Parathyroid adenoma (tissue), 2 donors: ENCODE measurements at regions not wholly inside any gene's neighbourhood (a gene's known extent, or its start where the extent isn't known, plus 50 kb on each side); places are given as distances from the start of the nearest gene placed in this dataset.
"Not testable (repeated sequence)": the region's sequence is repeated elsewhere in the genome, so short reads cannot be mapped to it uniquely, and the experiment has no call there.

Experiments
- H2AFZ ChIP-seq: fragments of 300-600 bp; sonication (generic); one replicate; pipeline ENCODE4 v1.7.0; 2017; ENCODE audit warnings: antibody characterized with exemption, mild to moderate bottlenecking
- H3K27ac ChIP-seq: fragments of 300-600 bp; sonication (generic); one replicate; pipeline ENCODE4 v1.7.0; 2017
- H3K27me3 ChIP-seq: fragments of 300-600 bp; sonication (generic); one replicate; pipeline ENCODE4 v1.7.0; 2017; ENCODE audit warnings: low read length; ENCODE audit not compliant: control insufficient read depth, insufficient read depth
- H3K36me3 ChIP-seq: fragments of 300-600 bp; sonication (generic); one replicate; pipeline ENCODE4 v1.7.0; 2017; ENCODE audit warnings: low read length; ENCODE audit not compliant: control insufficient read depth, insufficient read depth
- H3K4me1 ChIP-seq: fragments of 300-600 bp; sonication (generic); one replicate; pipeline ENCODE4 v1.7.0; 2017; ENCODE audit warnings: control low read depth
- H3K4me2 ChIP-seq: fragments of 300-600 bp; sonication (generic); one replicate; pipeline ENCODE4 v1.7.0; 2017; ENCODE audit warnings: low read length
- H3K4me3 ChIP-seq: fragments of 300-600 bp; sonication (generic); one replicate; pipeline ENCODE4 v1.7.0; 2017; ENCODE audit warnings: low read depth, low read length
- H3K79me2 ChIP-seq: fragments of 300-600 bp; sonication (generic); one replicate; pipeline ENCODE4 v1.7.0; 2017; ENCODE audit warnings: control low read depth
- H3K9ac ChIP-seq: fragments of 300-600 bp; sonication (generic); one replicate; pipeline ENCODE4 v1.7.0; 2017; ENCODE audit warnings: mild to moderate bottlenecking
- H3K9me3 ChIP-seq: fragments of 300-600 bp; sonication (generic); one replicate; pipeline ENCODE4 v1.7.0; 2017; ENCODE audit warnings: low read length; ENCODE audit not compliant: control insufficient read depth
- TF ChIP-seq, protein P1 (sequence below): fragments of 300-600 bp; sonication (generic); IDR thresholded peaks from one replicate; pipeline ENCODE4 v1.7.0; 2017; ENCODE audit warnings: antibody characterized with exemption, mild to moderate bottlenecking
- donor health status: primary hyperparathyroidism.

DNA sequence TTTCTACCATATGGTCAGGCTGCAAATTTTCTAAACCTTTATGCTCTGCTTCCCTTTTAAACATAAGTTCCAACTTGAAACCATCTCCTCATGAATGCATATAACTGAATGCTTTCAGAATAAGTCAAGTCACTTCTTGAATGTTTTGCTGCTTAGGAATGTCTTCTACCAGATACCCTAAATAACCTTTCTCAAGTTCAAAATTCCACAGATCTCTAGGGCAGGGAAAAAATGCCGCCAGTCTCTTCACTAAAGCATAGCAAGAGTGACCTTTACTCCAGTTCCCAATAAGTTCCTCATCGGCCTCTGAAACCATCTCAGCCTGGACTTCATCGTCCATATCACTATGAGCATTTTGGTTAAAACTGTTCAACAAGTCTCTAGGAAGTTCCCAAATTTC lies 1011.2 kb upstream of the CITED2 start:
- Histone ChIP-seq H3K27me3 (no peaks in the 10 kb centered on the region), H3K4me3 (no peak overlapping the region), H3K4me2 (no peak overlapping the region), H2AFZ (no peak overlapping the region), H3K36me3 (no peaks in the 10 kb centered on the region), H3K4me1 (no peaks in the 10 kb centered on the region), H3K27ac (no peak overlapping the region), H3K9me3 (no peaks in the 10 kb centered on the region), H3K79me2 (no peaks in the 10 kb centered on the region), H3K9ac (no peak overlapping the region)
- TF ChIP-seq, protein P1, sequence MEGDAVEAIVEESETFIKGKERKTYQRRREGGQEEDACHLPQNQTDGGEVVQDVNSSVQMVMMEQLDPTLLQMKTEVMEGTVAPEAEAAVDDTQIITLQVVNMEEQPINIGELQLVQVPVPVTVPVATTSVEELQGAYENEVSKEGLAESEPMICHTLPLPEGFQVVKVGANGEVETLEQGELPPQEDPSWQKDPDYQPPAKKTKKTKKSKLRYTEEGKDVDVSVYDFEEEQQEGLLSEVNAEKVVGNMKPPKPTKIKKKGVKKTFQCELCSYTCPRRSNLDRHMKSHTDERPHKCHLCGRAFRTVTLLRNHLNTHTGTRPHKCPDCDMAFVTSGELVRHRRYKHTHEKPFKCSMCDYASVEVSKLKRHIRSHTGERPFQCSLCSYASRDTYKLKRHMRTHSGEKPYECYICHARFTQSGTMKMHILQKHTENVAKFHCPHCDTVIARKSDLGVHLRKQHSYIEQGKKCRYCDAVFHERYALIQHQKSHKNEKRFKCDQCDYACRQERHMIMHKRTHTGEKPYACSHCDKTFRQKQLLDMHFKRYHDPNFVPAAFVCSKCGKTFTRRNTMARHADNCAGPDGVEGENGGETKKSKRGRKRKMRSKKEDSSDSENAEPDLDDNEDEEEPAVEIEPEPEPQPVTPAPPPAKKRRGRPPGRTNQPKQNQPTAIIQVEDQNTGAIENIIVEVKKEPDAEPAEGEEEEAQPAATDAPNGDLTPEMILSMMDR = no peak

DNA sequence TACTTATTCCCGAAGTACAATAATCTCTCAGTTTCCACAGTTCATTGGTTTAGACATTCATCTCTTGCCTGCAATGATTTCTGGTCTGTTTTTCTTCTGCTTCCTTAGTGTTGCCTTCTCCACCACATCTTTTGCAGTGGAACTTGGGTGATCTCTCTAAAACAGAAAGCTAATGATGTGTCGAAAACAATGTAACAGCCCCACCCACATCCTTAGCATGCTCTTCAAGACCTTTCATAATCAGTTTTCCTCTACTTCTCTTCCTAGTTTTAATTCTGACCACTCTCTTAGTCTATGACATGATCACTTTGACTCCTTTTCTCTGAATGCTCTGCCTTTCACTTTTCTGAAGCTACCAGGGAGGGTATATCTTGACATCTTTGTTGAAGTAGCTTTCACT lies 1007.9 kb upstream of the CITED2 start:
- Histone ChIP-seq H3K4me3 (no peak overlapping the region), H3K79me2 (no peaks in the 10 kb centered on the region), H3K9ac (no peak overlapping the region), H2AFZ (no peak overlapping the region), H3K36me3 (no peaks in the 10 kb centered on the region), H3K27me3 (no peaks in the 10 kb centered on the region), H3K9me3 (no peaks in the 10 kb centered on the region), H3K27ac (no peak overlapping the region), H3K4me1 (no peaks in the 10 kb centered on the region), H3K4me2 (no peak overlapping the region)
- TF ChIP-seq, protein P1 = no peak

DNA sequence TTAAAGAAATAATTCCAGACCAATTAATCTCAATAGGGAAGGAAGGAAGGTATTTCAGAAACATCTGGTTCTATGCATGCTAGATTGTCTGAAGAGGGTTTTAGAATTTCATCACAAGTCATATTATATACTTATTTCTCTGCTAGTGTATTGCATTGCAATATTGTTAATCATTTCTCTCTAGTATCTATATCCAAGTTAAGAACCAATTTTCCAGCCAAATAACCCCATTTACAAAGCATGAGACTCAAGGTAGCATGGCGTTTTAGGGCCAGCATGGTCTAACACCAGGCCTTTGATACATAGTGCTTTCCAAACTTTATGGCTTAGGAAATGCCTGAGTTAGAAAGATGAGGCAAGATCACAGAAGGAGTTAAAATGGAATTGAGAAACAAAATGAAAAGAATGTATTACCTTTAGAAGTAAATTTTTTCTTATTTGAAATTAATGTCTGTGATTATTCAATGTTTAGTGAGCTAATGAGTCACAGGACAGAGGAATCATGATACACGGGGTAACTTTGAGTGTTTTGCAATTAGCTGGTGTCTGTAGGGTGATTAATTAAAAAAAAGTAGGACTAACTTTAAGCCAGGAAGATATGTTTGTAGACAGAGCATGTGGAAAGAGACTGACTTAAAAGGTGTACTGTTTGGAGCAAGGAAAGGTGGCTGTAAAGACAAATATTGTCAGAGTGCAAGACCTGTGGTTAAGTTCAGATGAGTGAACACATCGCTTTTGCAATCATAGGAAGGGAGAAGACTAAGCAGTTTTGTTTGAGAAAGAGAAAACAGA lies 1006.2 kb upstream of the CITED2 start:
- no peaks in the 10 kb centered on the region for H3K79me2 ChIP-seq
- no peak overlapping the region for H3K4me2 ChIP-seq
- H3K27me3 ChIP-seq = no peaks in the 10 kb centered on the region
- TF ChIP-seq, protein P1 = no peak
- H2AFZ ChIP-seq = no peak overlapping the region
- H3K36me3 ChIP-seq = no peaks in the 10 kb centered on the region
- no peak overlapping the region for H3K27ac ChIP-seq
- no peaks in the 10 kb centered on the region for H3K4me1 ChIP-seq
- H3K9ac ChIP-seq = no peak overlapping the region
- no peak overlapping the region for H3K4me3 ChIP-seq
- no peaks in the 10 kb centered on the region for H3K9me3 ChIP-seq

DNA sequence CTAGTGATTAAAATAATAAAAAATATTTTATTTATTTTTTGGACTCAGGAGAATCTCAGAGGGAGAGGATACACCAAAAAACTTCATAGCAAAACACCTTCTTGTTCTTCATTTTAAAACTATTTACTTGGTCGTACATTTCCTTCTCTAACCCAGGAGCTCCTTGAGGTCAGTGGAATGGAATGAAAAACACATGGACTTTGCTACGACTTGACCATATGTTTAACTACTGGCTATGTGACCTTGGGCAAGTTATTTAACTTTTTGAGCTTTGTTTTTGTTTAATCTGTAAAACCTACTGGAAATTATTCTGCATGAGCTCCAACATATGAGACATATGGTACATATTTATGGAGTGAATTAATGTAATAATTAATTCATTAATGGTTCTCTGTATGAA lies 1005.5 kb upstream of the CITED2 start:
- Histone ChIP-seq H3K79me2 (no peaks in the 10 kb centered on the region), H3K4me2 (no peak overlapping the region), H2AFZ (no peak overlapping the region), H3K9me3 (no peaks in the 10 kb centered on the region), H3K27me3 (no peaks in the 10 kb centered on the region), H3K27ac (no peak overlapping the region), H3K4me3 (no peak overlapping the region), H3K4me1 (no peaks in the 10 kb centered on the region), H3K36me3 (no peaks in the 10 kb centered on the region), H3K9ac (no peak overlapping the region)
- TF ChIP-seq, protein P1 = no peak

DNA sequence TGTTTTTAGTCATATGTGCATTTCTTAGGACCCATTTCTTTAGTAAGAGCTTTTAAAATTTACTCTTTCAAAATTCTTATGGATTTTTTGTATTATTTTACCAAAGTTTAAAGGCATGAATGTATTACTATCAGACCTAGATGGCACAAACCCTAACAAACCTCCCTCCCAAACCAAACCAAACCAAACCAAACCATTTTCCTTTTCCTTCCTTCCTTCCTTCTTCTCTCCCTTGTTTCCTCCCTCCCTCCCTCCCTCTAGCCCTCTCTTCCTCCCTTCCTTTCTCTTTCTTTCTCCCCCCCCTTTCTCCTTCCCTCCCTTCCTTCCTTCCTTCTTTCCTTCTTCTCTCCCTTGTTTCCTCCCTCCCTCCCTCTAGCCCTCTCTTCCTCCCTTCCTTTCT lies 1001.8 kb upstream of the CITED2 start:
- H3K27ac ChIP-seq = no peak overlapping the region
- TF ChIP-seq, protein P1 = no peak
- no peaks in the 10 kb centered on the region for H3K36me3 ChIP-seq
- H3K9ac ChIP-seq = no peak overlapping the region
- no peak overlapping the region for H2AFZ ChIP-seq
- no peak overlapping the region for H3K4me2 ChIP-seq
- no peaks in the 10 kb centered on the region for H3K79me2 ChIP-seq
- no peak overlapping the region for H3K4me3 ChIP-seq
- no peaks in the 10 kb centered on the region for H3K27me3 ChIP-seq
- H3K4me1 ChIP-seq = no peaks in the 10 kb centered on the region
- H3K9me3 ChIP-seq = no peaks in the 10 kb centered on the region

DNA sequence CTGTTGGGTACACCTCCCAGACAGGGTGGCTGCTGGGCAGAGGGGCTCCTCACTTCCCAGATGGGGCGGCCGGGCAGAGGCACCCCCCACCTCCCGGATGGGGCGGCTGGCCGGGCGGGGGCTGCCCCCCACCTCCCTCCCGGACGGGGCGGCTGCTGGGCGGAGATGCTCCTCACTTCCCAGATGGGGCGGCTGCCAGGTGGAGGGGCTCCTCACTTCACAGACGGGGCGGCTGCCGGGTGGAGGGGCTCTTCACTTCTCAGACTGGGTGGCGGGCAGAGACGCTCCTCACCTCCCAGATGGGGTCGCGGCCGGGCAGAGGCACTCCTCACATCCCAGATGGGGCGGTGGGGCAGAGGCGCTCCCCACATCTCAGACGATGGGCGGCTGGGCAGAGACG lies 999.3 kb upstream of the CITED2 start:
- not testable (repeated sequence) for H3K9ac ChIP-seq, H3K4me3 ChIP-seq, H3K27me3 ChIP-seq, H3K79me2 ChIP-seq, H3K4me1 ChIP-seq, H3K9me3 ChIP-seq, H3K36me3 ChIP-seq, H3K27ac ChIP-seq, H3K4me2 ChIP-seq, H2AFZ ChIP-seq
